Ovary (tissue), 3 donors: ENCODE measurements at regions not wholly inside any gene's neighbourhood (a gene's known extent, or its start where the extent isn't known, plus 50 kb on each side); places are given as distances from the start of the nearest gene placed in this dataset.

Source experiments
- EP300 ChIP-seq: sonication (generic); formaldehyde crosslinking; IDR thresholded peaks from one replicate; pipeline ENCODE4 v1.6.1; 2017; ENCODE audit warnings: antibody characterized with exemption
- POLR2A ChIP-seq: fragments of 450-650 bp; IDR thresholded peaks from one replicate; pipeline ENCODE4 v1.6.1; 2017; ENCODE audit warnings: antibody characterized with exemption, mild to moderate bottlenecking, moderate library complexity
- TF ChIP-seq, protein P1 (sequence below), 3 donors: fragments of 450-650 bp in 2 of 3; fragments of 200-600 bp in 1 of 3; IDR thresholded peaks; one replicate each; pipeline versions ENCODE4 v1.5.1 to v1.8.0; 2016 to 2022; ENCODE audit warnings: antibody characterized with exemption in 3 of 3, mild to moderate bottlenecking in 1 of 3
- donor health status: DM: no; HTN: no; CAD: no.

DNA sequence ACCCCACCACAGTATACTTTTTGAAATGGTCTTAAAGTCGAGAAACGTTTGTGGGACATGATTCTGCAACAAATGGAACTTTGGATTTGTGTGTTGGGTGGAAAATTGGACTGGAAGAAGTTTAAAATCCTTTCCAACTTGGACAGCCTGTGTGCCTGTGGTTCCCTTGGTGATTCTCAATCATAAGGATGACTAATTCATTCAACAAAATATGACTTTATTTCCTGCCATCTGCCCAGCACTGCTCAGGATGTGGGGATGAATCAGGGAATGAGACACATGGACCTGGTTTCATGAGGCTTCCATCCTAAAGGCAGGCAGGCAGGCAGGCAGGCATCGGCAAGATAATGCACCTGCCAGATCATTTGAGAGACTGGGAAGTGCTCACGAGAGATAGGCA lies 57.3 kb upstream of the TMEM132D start:
- TF ChIP-seq POLR2A (no peak), EP300 (no peak)
- TF ChIP-seq, protein P1, sequence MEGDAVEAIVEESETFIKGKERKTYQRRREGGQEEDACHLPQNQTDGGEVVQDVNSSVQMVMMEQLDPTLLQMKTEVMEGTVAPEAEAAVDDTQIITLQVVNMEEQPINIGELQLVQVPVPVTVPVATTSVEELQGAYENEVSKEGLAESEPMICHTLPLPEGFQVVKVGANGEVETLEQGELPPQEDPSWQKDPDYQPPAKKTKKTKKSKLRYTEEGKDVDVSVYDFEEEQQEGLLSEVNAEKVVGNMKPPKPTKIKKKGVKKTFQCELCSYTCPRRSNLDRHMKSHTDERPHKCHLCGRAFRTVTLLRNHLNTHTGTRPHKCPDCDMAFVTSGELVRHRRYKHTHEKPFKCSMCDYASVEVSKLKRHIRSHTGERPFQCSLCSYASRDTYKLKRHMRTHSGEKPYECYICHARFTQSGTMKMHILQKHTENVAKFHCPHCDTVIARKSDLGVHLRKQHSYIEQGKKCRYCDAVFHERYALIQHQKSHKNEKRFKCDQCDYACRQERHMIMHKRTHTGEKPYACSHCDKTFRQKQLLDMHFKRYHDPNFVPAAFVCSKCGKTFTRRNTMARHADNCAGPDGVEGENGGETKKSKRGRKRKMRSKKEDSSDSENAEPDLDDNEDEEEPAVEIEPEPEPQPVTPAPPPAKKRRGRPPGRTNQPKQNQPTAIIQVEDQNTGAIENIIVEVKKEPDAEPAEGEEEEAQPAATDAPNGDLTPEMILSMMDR (IDR thresholded peaks at IDR 0.05): no peak
